SK-N-MC (cell line): ENCODE measurements at regions not wholly inside any gene's neighbourhood (a gene's known extent, or its start where the extent isn't known, plus 50 kb on each side); places are given as distances from the start of the nearest gene placed in this dataset.

Experiments
- EZH2 ChIP-seq: fragments of 200-600 bp; sonication (generic); IDR thresholded peaks from one replicate; pipeline ENCODE4 v1.6.1; 2017; ENCODE audit warnings: antibody characterized with exemption
- FOXP2 ChIP-seq: optimal IDR thresholded peaks from 2 replicates; pipeline ENCODE3; 2011; ENCODE audit warnings: mild to moderate bottlenecking, moderate library complexity; ENCODE audit not compliant: insufficient read depth; ENCODE audit errors: extremely low read length, control extremely low read depth
- POLR2AphosphoS5 ChIP-seq: IDR thresholded peaks from 2 replicates; pipeline ENCODE4 v1.6.1; 2012; ENCODE audit warnings: mild to moderate bottlenecking, low read depth, low read length, borderline replicate concordance

GRCh38 chr2:13003500-13003899 lies 286.8 kb downstream of the TRIB2 start:
- TF ChIP-seq POLR2AphosphoS5 (no peak), EZH2 (no peak), FOXP2 (no peak)
